HG03175 (cell line): ENCODE measurements at regions not wholly inside any gene's neighbourhood (a gene's known extent, or its start where the extent isn't known, plus 50 kb on each side); places are given as distances from the start of the nearest gene placed in this dataset.
"Not testable (repeated sequence)": the region's sequence is repeated elsewhere in the genome, so short reads cannot be mapped to it uniquely, and the experiment has no call there.

Experiments
- ATAC-seq: cut with Tn5 transposase; IDR thresholded peaks from one replicate; pipeline ENCODE4 v1.9.1; 2021; ENCODE audit warnings: mild to moderate bottlenecking, moderate library complexity; ENCODE audit not compliant: unreplicated experiment

- ATAC-seq, result no peak
Measured at GRCh38 chr2:2909086-2910035, 468.3 kb downstream of the EIPR1 start.

- ATAC-seq, result no peak
Measured at GRCh38 chr2:2906091-2906490, 471.5 kb downstream of the EIPR1 start.

GRCh38 chr2:2904721-2905350 is 472.8 kb downstream of the EIPR1 start:
- ATAC-seq, result no peak

- no peak for ATAC-seq
Measured at GRCh38 chr2:2902547-2903281, 474.9 kb downstream of the EIPR1 start.

GRCh38 chr2:2901384-2902345 is 476.0 kb downstream of the EIPR1 start:
- peak; percentile 85 for ATAC-seq

- ATAC-seq, result no peak
Measured at GRCh38 chr2:2899826-2900225, 477.8 kb downstream of the EIPR1 start.

- no peak for ATAC-seq
Measured at GRCh38 chr2:2898744-2899143, 478.9 kb downstream of the EIPR1 start.

- no peak for ATAC-seq
Measured at GRCh38 chr2:2896643-2897042, 481.0 kb downstream of the EIPR1 start.

- no peak for ATAC-seq
Measured at GRCh38 chr2:2896011-2896410, 481.6 kb downstream of the EIPR1 start.

- ATAC-seq, result not testable (repeated sequence)
Measured at GRCh38 chr2:2894011-2894410, 483.6 kb downstream of the EIPR1 start.

GRCh38 chr2:2892892-2893291 is 484.7 kb downstream of the EIPR1 start:
- ATAC-seq, result no peak

- no peak for ATAC-seq
Measured at GRCh38 chr2:2892378-2892777, 485.2 kb downstream of the EIPR1 start.

- no peak for ATAC-seq
Measured at GRCh38 chr2:2890901-2891300, 486.7 kb downstream of the EIPR1 start.

- no peak for ATAC-seq
Measured at GRCh38 chr2:2890246-2890645, 487.4 kb downstream of the EIPR1 start.

- ATAC-seq, result no peak
Measured at GRCh38 chr2:2889646-2890045, 488.0 kb downstream of the EIPR1 start.

- no peak for ATAC-seq
Measured at GRCh38 chr2:2889141-2889540, 488.5 kb downstream of the EIPR1 start.

- ATAC-seq, result no peak
Measured at GRCh38 chr2:2887772-2888387, 489.7 kb downstream of the EIPR1 start.

GRCh38 chr2:2886922-2887321 is 490.7 kb downstream of the EIPR1 start:
- no peak for ATAC-seq

- ATAC-seq, result no peak
Measured at GRCh38 chr2:2881499-2881898, 496.1 kb downstream of the EIPR1 start.

- ATAC-seq, result no peak
Measured at GRCh38 chr2:2880938-2881337, 496.7 kb downstream of the EIPR1 start.
